CD14-positive monocyte (primary cell): ENCODE measurements at regions not wholly inside any gene's neighbourhood (a gene's known extent, or its start where the extent isn't known, plus 50 kb on each side); places are given as distances from the start of the nearest gene placed in this dataset.
A peak's percentile ranks its signal among the peaks of the same experiment; 100 is the strongest.

ENCODE experiments used
- DNase-seq, 3 donors: peaks; one replicate each; pipeline ENCODE4 v3.0.0-alpha.2; 2011 to 2022
- H2AFZ ChIP-seq: 2 replicates; pipeline ENCODE4 v1.6.0; 2012; ENCODE audit warnings: mild to moderate bottlenecking, low read depth, low read length, inconsistent platforms; ENCODE audit not compliant: insufficient read depth, poor library complexity, severe bottlenecking
- H3K27ac ChIP-seq, 2 donors: 1 replicate in 1 of 2; 2 replicates in 1 of 2; pipeline ENCODE4 v1.5.1; 2012 to 2013; ENCODE audit warnings: low read length in 2 of 2, control low read depth in 1 of 2, inconsistent platforms in 1 of 2, low read depth in 1 of 2, mild to moderate bottlenecking in 1 of 2
- H3K27me3 ChIP-seq, 2 donors: one replicate each; pipeline versions ENCODE4 v1.6.0 to v1.6.1; 2011 to 2013; ENCODE audit warnings: low read length in 2 of 2; ENCODE audit not compliant: control insufficient read depth in 2 of 2, insufficient read depth in 2 of 2
- H3K36me3 ChIP-seq, 2 donors: replicated peaks in 1 of 2; 1 replicate in 1 of 2; 2 replicates in 1 of 2; pipeline versions ENCODE4 v1.5.1 to v1.6.1; 2012 to 2013; ENCODE audit warnings: low read length in 2 of 2, control low read depth in 1 of 2, inconsistent platforms in 1 of 2, mild to moderate bottlenecking in 1 of 2; ENCODE audit not compliant: insufficient read depth in 2 of 2, control insufficient read depth in 1 of 2
- H3K4me1 ChIP-seq, 2 donors: 1 replicate in 1 of 2; 2 replicates in 1 of 2; pipeline versions ENCODE4 v1.5.1 to v1.6.1; 2012 to 2013; ENCODE audit warnings: low read length in 2 of 2, control low read depth in 1 of 2, inconsistent platforms in 1 of 2, mild to moderate bottlenecking in 1 of 2, moderate library complexity in 1 of 2; ENCODE audit not compliant: insufficient read depth in 2 of 2, control insufficient read depth in 1 of 2
- H3K4me2 ChIP-seq: replicated peaks from 2 replicates; pipeline ENCODE3; 2012; ENCODE audit warnings: low read length, moderate library complexity, mild to moderate bottlenecking; ENCODE audit not compliant: poor library complexity, severe bottlenecking; ENCODE audit errors: extremely low read depth
- H3K4me3 ChIP-seq, 3 experiments: fragments of 200-600 bp in 1 of 3; sonication (generic) in 1 of 3; replicated peaks in 1 of 3; 1 replicate in 2 of 3; 2 replicates in 1 of 3; pipeline ENCODE4 v1.5.1; 2011 to 2013; ENCODE audit warnings: low read length in 3 of 3, mild to moderate bottlenecking in 3 of 3, control low read depth in 2 of 3, low read depth in 2 of 3, inconsistent platforms in 1 of 3, moderate library complexity in 1 of 3
- H3K79me2 ChIP-seq: 2 replicates; pipeline ENCODE4 v1.6.0; 2012; ENCODE audit warnings: mild to moderate bottlenecking, control low read depth, inconsistent platforms, low read length, moderate library complexity; ENCODE audit not compliant: insufficient read depth
- H3K9ac ChIP-seq: 2 replicates; pipeline ENCODE4 v1.6.0; 2017; ENCODE audit warnings: low read length, mild to moderate bottlenecking; ENCODE audit not compliant: insufficient read depth, poor library complexity, severe bottlenecking
- H3K9me3 ChIP-seq, 2 donors: replicated peaks in 1 of 2; 1 replicate in 1 of 2; 2 replicates in 1 of 2; pipeline versions ENCODE4 v1.5.1 to v1.6.1; 2012 to 2013; ENCODE audit warnings: low read length in 2 of 2, control low read depth in 1 of 2; ENCODE audit not compliant: control insufficient read depth in 1 of 2, insufficient read depth in 1 of 2
- H4K20me1 ChIP-seq: 2 replicates; pipeline ENCODE4 v1.6.0; 2012; ENCODE audit warnings: mild to moderate bottlenecking, low read length, control low read depth, moderate library complexity; ENCODE audit not compliant: insufficient read depth
- H3K27ac Mint-ChIP-seq, 7 donors: one replicate each; pipeline ENCODE4 v1.8.0; 2020; ENCODE audit warnings: mild to moderate bottlenecking in 7 of 7, mixed read lengths in 7 of 7, moderate library complexity in 6 of 7, inconsistent platforms in 2 of 7
- H3K27me3 Mint-ChIP-seq, 3 donors: one replicate each; pipeline ENCODE4 v1.8.0; 2021 to 2022; ENCODE audit warnings: low read depth in 3 of 3, mild to moderate bottlenecking in 3 of 3, mixed read lengths in 3 of 3, moderate library complexity in 3 of 3, inconsistent platforms in 1 of 3
- H3K36me3 Mint-ChIP-seq, 2 donors: one replicate each; pipeline ENCODE4 v1.8.0; 2020; ENCODE audit warnings: mixed read lengths in 2 of 2, inconsistent platforms in 1 of 2, mild to moderate bottlenecking in 1 of 2
- H3K4me1 Mint-ChIP-seq: one replicate; pipeline ENCODE4 v1.8.0; 2020; ENCODE audit warnings: mild to moderate bottlenecking, mixed read lengths
- H3K4me3 Mint-ChIP-seq, 2 donors: one replicate each; pipeline ENCODE4 v1.8.0; 2020; ENCODE audit warnings: mild to moderate bottlenecking in 2 of 2, mixed read lengths in 2 of 2, moderate library complexity in 1 of 2
- H3K9me3 Mint-ChIP-seq, 7 donors: one replicate each; pipeline ENCODE4 v1.8.0; 2020 to 2022; ENCODE audit warnings: mixed read lengths in 7 of 7, mild to moderate bottlenecking in 6 of 7, moderate library complexity in 6 of 7, inconsistent platforms in 2 of 7
- CTCF ChIP-seq: fragments of 200-600 bp; IDR thresholded peaks from one replicate; pipeline ENCODE4 v1.8.0; 2022; ENCODE audit warnings: antibody characterized with exemption, mild to moderate bottlenecking
- WGBS: methylation state at CpG from one replicate; pipeline ENCODE4 v1.1.5; 2013; ENCODE audit warnings: missing lambda C conversion rate; ENCODE audit not compliant: insufficient coverage; 5-methylcytosine and 5-hydroxymethylcytosine counted together
- intact Hi-C, 2 donors: fragments of 100-400 bp; cut with micrococcal nuclease; formaldehyde crosslinking; loops; one replicate each; pipeline versions ENCODE4 v1.15.0 to v1.15.1; 2023

DNA sequence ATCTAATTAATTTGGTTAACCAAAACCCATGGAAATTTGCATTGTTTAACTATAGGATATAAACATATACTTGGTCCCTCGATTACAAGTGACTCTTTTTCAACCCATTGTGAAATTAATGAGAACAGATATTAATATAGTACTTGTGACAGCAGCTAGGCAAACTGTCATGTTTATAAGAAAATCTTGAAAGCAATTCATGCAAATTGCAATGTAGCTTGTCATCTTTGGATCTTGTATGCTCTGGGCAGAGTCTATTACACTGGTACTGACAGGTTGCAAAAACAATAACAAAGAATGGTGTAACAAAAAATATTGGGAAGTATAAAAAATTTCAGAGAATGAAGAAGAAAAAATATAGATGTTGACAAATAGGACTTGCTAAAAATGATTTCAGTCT lies 941.0 kb downstream of the DNAH5 start:
- no peak for TF ChIP-seq CTCF
- H3K27ac Mint-ChIP-seq, result no peak overlapping the region
- no peaks in the 10 kb centered on the region for H3K79me2 ChIP-seq

GRCh38 chr5:12999667-13000066 lies 944.8 kb downstream of the DNAH5 start:
- 94% methylated on average over 5 of the region's 5 CpGs for WGBS
- no peak overlapping the region for H3K4me2 ChIP-seq
- intact Hi-C loops, result no loop called here
- no peak overlapping the region for H3K4me3 ChIP-seq
- no peak overlapping the region for H3K4me3 Mint-ChIP-seq
- no peak overlapping the region for H3K27ac ChIP-seq
- TF ChIP-seq CTCF, result no peak
- H2AFZ ChIP-seq, result no peak overlapping the region
- no peaks in the 10 kb centered on the region for H4K20me1 ChIP-seq
- H3K27me3 Mint-ChIP-seq, result peaks cover 0 to 2% (median 0%) of the 10 kb centered on the region in 3 donors
- no peaks in the 10 kb centered on the region for H3K27me3 ChIP-seq
- no peak for DNase-seq
- no peaks in the 10 kb centered on the region for H3K79me2 ChIP-seq
- peaks cover 0 to 8% (median 2%) of the 10 kb centered on the region in 7 donors for H3K9me3 Mint-ChIP-seq
- peaks cover 0 to 4% of the 10 kb centered on the region in 2 donors for H3K9me3 ChIP-seq
- no peak overlapping the region for H3K27ac Mint-ChIP-seq
- H3K36me3 ChIP-seq, result no peaks in the 10 kb centered on the region
- no peaks in the 10 kb centered on the region for H3K4me1 ChIP-seq
- no peak overlapping the region for H3K9ac ChIP-seq
- peaks cover 8% of the 10 kb centered on the region for H3K4me1 Mint-ChIP-seq
- no peaks in the 10 kb centered on the region for H3K36me3 Mint-ChIP-seq

More for the DNA sequence above, 941.0 kb downstream of the DNAH5 start:
- no peak overlapping the region for H2AFZ ChIP-seq
- H3K36me3 ChIP-seq, result no peaks in the 10 kb centered on the region
- Mint-ChIP-seq H3K4me3 (peak overlapping the region in 1 of 2 donors; percentile 31), H3K9me3 (peaks cover 0 to 12% (median 3%) of the 10 kb centered on the region in 7 donors), H3K4me1 (peaks cover 8% of the 10 kb centered on the region), H3K36me3 (no peaks in the 10 kb centered on the region), H3K27me3 (peaks cover 0 to 4% (median 0%) of the 10 kb centered on the region in 3 donors)
- H3K27ac ChIP-seq, result no peak overlapping the region
- no peaks in the 10 kb centered on the region for H3K4me1 ChIP-seq
- no peaks in the 10 kb centered on the region for H3K27me3 ChIP-seq
- no peak for DNase-seq
- H3K4me3 ChIP-seq, result no peak overlapping the region
- H4K20me1 ChIP-seq, result no peaks in the 10 kb centered on the region
- H3K9me3 ChIP-seq, result peaks cover 0 to 4% of the 10 kb centered on the region in 2 donors
- WGBS, result no CpG with 5 or more reads among the region's 1 CpG
- intact Hi-C loops, result no loop called here
- H3K4me2 ChIP-seq, result no peak overlapping the region
- H3K9ac ChIP-seq, result no peak overlapping the region
